ENCODE measurements at regions not wholly inside any gene's neighbourhood (a gene's known extent, or its start where the extent isn't known, plus 50 kb on each side); places are given as distances from the start of the nearest gene placed in this dataset.
A peak's percentile ranks its signal among the peaks of the same experiment; 100 is the strongest.

DNA sequence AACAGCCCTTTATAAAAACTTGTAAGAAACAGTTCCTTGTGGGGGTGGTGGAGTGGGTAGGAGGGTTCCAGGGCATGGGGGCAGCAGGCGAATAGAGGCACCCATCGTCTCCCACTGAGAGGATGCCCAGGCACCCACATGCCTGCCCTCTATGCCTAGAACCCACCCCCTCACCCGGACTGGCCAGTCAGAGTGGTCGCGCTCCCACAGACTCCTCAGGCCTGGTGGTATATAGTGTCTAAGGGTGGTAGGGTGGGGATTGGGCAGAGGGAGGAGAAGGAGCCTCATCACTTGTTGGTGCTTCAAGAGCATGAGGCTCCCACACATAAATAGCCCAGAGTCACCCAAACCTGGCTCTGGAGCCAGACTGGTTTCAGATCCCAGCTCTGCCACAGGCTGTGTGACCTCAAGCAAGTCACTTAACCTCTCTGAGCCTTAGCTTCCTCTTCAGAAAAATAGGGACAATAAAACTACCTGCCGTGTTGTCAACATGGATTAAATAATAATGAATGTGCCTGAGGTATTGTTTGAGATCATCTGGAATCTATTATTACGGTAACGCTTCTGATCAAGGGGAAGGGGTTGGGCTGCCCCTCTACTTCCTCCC, 262.1 kb downstream of the UACA start:
- Histone ChIP-seq H3K4me3 (no peak overlapping the region), H3K79me2 (ENCODE audit: control insufficient read depth, insufficient read depth, low read length) (no peaks in the 10 kb centered on the region), H3K4me1 (replicated peaks in 1 of 2; ENCODE audit: control insufficient read depth in 2 of 2, insufficient read depth in 2 of 2, low read length in 2 of 2) (no peaks in the 10 kb centered on the region), H3K4me2 (ENCODE audit: insufficient read depth, low read length) (no peak overlapping the region), H2AFZ (ENCODE audit: low read depth, low read length) (no peak overlapping the region), H3K36me3 (ENCODE audit: control insufficient read depth, insufficient read depth, low read length) (no peaks in the 10 kb centered on the region), H3K27me3 (ENCODE audit: control insufficient read depth in 2 of 2, insufficient read depth in 2 of 2, low read length in 2 of 2) (peaks cover 0 to 57% of the 10 kb centered on the region in 2 experiments; a peak in 2 of 5 replicates), H4K20me1 (replicated peaks; ENCODE audit: control insufficient read depth, insufficient read depth, low read length) (peaks cover 2% of the 10 kb centered on the region; the same call in 1 of the 2 replicates), H3K9me3 (replicated peaks; ENCODE audit: control insufficient read depth, insufficient read depth, low read depth, low read length) (no peaks in the 10 kb centered on the region), H3K27ac (ENCODE audit: extremely low read depth, low read depth, low read length) (no peak overlapping the region), H3K9me1 (ENCODE audit: control insufficient read depth, insufficient read depth, low read length) (no peaks in the 10 kb centered on the region), H3K9ac (ENCODE audit: insufficient read depth in 1 of 2, low read depth in 2 of 2, low read length in 2 of 2) (no peak overlapping the region)
- FAIRE-seq (no peak), ATAC-seq (no peak), DNase-seq (ENCODE audit: extremely low read depth in 1 of 4, low spot score in 3 of 4) (no peak)
- no TSS peak for BruUV-seq (replicated peaks)
- TF ChIP-seq IRF2 (CRISPR knock-in tag; IDR thresholded peaks at IDR 0.05) (no peak), CREM (IDR thresholded peaks at IDR 0.05; ENCODE audit: low read depth) (no peak), ZFP36 (IDR thresholded peaks at IDR 0.05; ENCODE audit: low read depth, low read length, partially characterized antibody) (peak; percentile 74), DMBX1 (CRISPR knock-in tag; IDR thresholded peaks at IDR 0.05; ENCODE audit: borderline replicate concordance) (no peak), RBM25 (IDR thresholded peaks at IDR 0.05; ENCODE audit: low read depth, low read length, severe bottlenecking) (peak; percentile 84), BCOR (IDR thresholded peaks at IDR 0.05) (0 out of 2 replicates have a peak, but pooled peaks have one; percentile 15)
- intact Hi-C loops (cut with micrococcal nuclease) = no loop called here
- in situ Hi-C loops (cut with MboI) = no loop called here
- POLR2A ChIA-PET = interaction anchor here (0.6 kb wide), 1 partner anchor 1526 kb away, joined by 3 read pairs; no protein-coding TSS in a partner anchor
- CTCF ChIA-PET (ENCODE audit: low intra/inter-chr PET ratio) = no interaction called here
- WGBS (ENCODE audit: insufficient coverage, low coverage, missing lambda C conversion rate) = 6% methylated on average over 7 of the region's 8 CpGs

GRCh38 chr15:70499791-70500190, 263.6 kb downstream of the UACA start:
- Histone ChIP-seq H3K9me1 (ENCODE audit: control insufficient read depth, insufficient read depth, low read length) (no peaks in the 10 kb centered on the region), H3K4me2 (ENCODE audit: insufficient read depth, low read length) (no peak overlapping the region), H3K9ac (ENCODE audit: insufficient read depth in 1 of 2, low read depth in 2 of 2, low read length in 2 of 2) (no peak overlapping the region), H4K20me1 (replicated peaks; ENCODE audit: control insufficient read depth, insufficient read depth, low read length) (peaks cover 9% of the 10 kb centered on the region; the same call in 1 of the 2 replicates), H3K27me3 (ENCODE audit: control insufficient read depth in 2 of 2, insufficient read depth in 2 of 2, low read length in 2 of 2) (peaks cover 0 to 55% of the 10 kb centered on the region in 2 experiments; a peak in 2 of 5 replicates), H3K9me3 (replicated peaks; ENCODE audit: control insufficient read depth, insufficient read depth, low read depth, low read length) (no peaks in the 10 kb centered on the region), H2AFZ (ENCODE audit: low read depth, low read length) (no peak overlapping the region), H3K79me2 (ENCODE audit: control insufficient read depth, insufficient read depth, low read length) (no peaks in the 10 kb centered on the region), H3K36me3 (ENCODE audit: control insufficient read depth, insufficient read depth, low read length) (no peaks in the 10 kb centered on the region), H3K4me3 (no peak overlapping the region), H3K4me1 (replicated peaks in 1 of 2; ENCODE audit: control insufficient read depth in 2 of 2, insufficient read depth in 2 of 2, low read length in 2 of 2) (no peaks in the 10 kb centered on the region; a peak in 1 of 5 replicates), H3K27ac (ENCODE audit: extremely low read depth, low read depth, low read length) (no peak overlapping the region)
- ATAC-seq (no peak), DNase-seq (ENCODE audit: extremely low read depth in 1 of 4, low spot score in 3 of 4) (no peak), FAIRE-seq (no peak)
- ChIA-PET CTCF (ENCODE audit: low intra/inter-chr PET ratio) (no interaction called here), POLR2A (interaction anchor here (0.6 to 1.1 kb wide), 3 partner anchors 20 to 409 kb away, joined by 3 read pairs; no protein-coding TSS in a partner anchor)
- in situ Hi-C loops (cut with MboI) (loop anchor here (25.0 kb wide), 1 partner anchor 762 kb away; no protein-coding TSS in a partner anchor), intact Hi-C loops (cut with micrococcal nuclease) (no loop called here)
- BruUV-seq (replicated peaks) = no TSS peak
- 0% methylated on average over 4 of the region's 4 CpGs for WGBS (ENCODE audit: insufficient coverage, low coverage, missing lambda C conversion rate)
- no peak for TF ChIP-seq JUND (IDR thresholded peaks at IDR 0.05; ENCODE audit: borderline replicate concordance, low read depth, low read length)
- no peak for TF ChIP-seq JUND (tag; IDR thresholded peaks at IDR 0.05; ENCODE audit: borderline replicate concordance, low read depth, low read length)
- no peak for TF ChIP-seq GABPA (tag; conservative IDR thresholded peaks at IDR 0.05; ENCODE audit: low read depth)
- TF ChIP-seq ZNF224 (CRISPR knock-in tag; IDR thresholded peaks at IDR 0.05) = no peak
- TF ChIP-seq, protein P1, sequence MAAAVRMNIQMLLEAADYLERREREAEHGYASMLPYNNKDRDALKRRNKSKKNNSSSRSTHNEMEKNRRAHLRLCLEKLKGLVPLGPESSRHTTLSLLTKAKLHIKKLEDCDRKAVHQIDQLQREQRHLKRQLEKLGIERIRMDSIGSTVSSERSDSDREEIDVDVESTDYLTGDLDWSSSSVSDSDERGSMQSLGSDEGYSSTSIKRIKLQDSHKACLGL (CRISPR knock-in tag; IDR thresholded peaks at IDR 0.05; ENCODE audit: borderline replicate concordance, poor library complexity, severe bottlenecking) = no peak
- TF ChIP-seq PHTF2 (CRISPR knock-in tag; IDR thresholded peaks at IDR 0.05) = no peak
- TF ChIP-seq CREM (IDR thresholded peaks at IDR 0.05; ENCODE audit: low read depth) = no peak
- TF ChIP-seq CGGBP1 (CRISPR knock-in tag; IDR thresholded peaks at IDR 0.05) = no peak
- TF ChIP-seq PRMT5 (CRISPR knock-in tag; IDR thresholded peaks at IDR 0.05) = no peak
